ENCODE measurements at regions not wholly inside any gene's neighbourhood (a gene's known extent, or its start where the extent isn't known, plus 50 kb on each side); places are given as distances from the start of the nearest gene placed in this dataset.

DNA sequence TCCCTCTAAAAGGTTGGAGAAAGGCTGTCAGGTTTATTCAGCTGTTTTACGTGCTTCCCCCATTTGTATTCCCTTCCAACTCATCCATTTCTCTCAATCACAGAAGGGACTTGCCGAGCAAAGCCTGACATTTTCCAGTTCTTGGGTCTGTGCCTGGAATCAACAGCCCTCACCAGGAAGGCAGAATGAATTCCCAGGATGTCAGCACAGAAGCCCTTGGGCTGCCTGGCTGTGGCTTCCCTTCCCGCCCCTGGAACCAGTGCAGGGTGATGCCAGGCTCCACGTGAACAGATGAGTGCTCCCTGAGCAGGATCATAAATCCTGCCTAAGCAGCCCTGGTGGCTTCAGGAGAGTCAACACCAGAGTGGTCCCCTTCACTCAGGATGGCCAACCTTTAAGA, 86.1 kb upstream of the CD83 start:
- DNase-seq (ENCODE audit: low read depth), result no peak
- H3K4me3 ChIP-seq (ENCODE audit: low read depth, low read length), result no peak overlapping the region

DNA sequence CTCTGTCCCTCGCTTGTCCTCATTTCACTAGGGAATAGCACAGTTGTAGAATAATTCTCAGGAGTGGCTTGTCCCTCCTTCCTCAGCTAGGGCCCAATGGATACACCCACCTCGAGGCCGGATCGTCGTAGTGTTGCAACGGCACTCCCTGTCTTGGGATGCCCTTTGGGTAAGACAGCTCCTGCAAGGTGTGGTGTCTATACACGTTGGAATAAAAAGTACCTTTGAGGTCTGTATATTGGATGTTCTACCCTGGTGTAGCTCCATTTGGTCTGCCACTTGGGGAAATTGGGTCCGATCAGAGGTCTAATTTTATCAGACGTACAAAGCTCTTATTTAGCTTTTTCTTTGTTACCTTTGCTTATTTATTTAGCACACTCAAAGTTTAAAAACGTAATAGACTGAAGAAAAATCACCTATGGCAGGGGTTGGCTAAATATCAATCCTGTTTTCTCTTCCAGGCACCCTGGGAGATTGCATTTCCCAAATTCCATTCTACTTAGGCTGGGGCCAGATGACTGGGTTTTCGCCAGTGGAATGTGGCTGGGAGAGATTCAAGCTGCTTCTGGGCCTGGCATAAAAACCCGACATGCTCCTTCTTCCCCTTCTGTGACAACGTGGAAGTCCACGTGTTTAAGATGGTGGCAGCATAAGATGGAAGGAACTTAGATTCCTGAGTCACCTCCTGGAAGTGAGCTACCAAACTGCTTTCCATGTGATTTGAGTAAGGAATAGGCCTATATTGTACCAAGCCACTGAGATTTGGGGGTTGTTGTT, 82.3 kb upstream of the CD83 start:
- H3K4me3 ChIP-seq (ENCODE audit: low read depth, low read length), result no peak overlapping the region
- DNase-seq (ENCODE audit: low read depth), result peak; percentile 35

- DNase-seq (ENCODE audit: low read depth), result no peak
- H3K4me3 ChIP-seq (ENCODE audit: low read depth, low read length), result no peak overlapping the region
Measured at GRCh38 chr6:14035874-14036273, 81.7 kb upstream of the CD83 start.

DNA sequence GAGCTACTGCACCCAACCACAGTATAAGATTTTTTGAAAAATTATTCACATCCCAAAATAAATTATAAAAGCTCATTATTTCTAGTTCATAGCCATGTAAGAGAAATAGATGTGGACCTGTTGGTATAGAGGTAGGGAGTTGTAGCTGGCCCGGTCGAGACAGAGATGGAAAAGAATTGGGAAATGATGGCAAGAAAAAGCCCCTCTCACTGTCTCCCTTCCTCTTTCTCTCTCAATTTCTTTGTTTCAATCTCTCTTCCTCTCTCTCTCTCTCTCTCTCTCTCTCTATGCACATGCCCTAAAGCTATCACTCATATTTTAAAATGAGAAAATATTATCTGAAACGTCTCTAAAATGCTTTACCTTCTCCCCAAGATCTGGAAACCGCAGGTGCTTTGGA, 80.7 kb upstream of the CD83 start:
- DNase-seq (ENCODE audit: low read depth), result no peak
- no peak overlapping the region for H3K4me3 ChIP-seq (ENCODE audit: low read depth, low read length)

DNA sequence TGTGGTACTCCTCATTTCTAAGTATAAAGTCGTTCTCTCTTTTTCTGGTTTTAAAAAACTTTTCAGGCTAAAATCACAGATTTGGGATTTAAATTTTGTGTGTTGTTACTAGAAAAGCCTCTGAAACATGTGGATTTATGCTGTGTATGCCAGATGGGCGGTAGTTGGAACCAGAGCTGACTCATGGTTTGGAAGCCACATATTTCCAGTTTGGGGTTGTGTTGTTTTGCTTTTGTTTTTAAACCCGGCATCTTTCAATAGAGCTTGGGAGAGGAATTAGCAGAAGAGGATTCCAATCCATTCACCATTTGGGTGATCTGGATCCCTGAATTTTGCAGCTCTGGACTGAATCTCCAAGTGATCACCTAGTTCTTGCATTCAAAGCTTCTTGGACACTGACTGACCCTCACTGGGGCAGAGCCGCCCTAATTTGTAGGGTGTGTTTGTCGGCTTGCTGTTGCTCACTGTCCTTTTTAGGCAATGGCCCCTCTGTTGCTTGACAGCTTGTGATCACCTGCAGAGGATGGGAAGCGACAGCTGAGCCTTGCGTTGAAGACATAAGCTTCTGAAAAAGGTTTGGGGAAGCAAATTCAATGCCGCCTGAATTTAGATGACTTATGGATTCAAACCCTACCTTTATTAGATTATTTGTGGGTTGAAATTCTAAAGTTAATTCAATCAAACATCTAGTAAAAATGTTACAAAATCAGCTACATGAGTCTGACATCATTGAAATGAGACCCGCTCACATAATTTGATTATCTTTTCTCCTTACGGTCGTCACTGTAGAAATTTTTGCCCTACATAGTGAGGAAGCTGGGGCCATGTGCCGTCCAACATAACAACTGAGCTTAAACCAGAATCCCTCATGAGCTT, 79.9 kb upstream of the CD83 start:
- no peak overlapping the region for H3K4me3 ChIP-seq (ENCODE audit: low read depth, low read length)
- DNase-seq (ENCODE audit: low read depth), result peak; percentile 27

DNA sequence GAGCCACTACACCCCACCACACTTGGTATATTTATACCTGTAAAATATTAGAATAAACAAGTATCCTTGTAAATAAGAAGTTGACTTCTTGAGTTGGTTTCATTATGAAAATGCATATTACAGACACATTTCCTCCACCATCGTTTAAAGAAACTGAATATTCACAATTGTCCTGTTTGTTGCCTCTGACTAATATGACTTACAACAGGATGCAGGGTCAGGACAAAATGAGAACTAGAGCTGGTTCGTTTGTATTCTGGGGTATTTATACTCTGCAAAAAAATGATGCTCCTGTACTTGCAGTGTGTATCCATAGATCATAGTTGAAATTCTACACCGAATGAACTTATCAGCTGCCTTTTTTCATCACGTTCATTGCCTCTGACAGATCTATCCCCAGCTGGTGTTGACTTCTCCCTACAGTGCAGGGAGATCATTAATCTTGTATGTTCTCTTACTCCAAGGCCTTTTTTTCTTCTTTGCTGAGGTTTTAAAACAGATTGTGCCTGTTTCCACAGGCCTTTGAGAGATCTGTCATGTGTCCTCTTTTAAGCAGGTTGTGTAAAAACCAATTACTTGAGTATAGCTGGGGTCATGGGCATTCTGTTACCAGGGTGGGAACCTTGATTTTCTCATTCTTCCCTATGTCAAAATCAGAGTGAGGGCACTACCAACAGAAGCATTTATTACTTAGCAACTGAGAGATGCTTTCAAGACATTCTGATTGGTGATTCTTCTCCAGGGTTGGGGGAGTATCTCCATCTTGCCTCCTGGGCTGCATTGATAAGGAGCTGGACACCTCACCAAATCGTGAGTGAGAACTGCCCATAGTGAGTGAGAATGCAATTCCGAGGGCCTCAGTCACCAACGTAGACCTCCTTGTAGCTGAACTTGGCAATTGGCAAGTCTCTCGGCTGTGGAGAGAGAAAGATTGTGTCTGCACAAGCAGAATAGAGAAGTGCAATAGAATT, 78.8 kb upstream of the CD83 start:
- no peak overlapping the region for H3K4me3 ChIP-seq (ENCODE audit: low read depth, low read length)
- peak; percentile 46 for DNase-seq (ENCODE audit: low read depth)

GRCh38 chr6:14040042-14040441, 77.5 kb upstream of the CD83 start:
- no peak overlapping the region for H3K4me3 ChIP-seq (ENCODE audit: low read depth, low read length)
- no peak for DNase-seq (ENCODE audit: low read depth)

GRCh38 chr6:14046476-14047068, 71.0 kb upstream of the CD83 start:
- H3K4me3 ChIP-seq (ENCODE audit: low read depth, low read length), result no peak overlapping the region
- no peak for DNase-seq (ENCODE audit: low read depth)

GRCh38 chr6:14047151-14047740, 70.3 kb upstream of the CD83 start:
- DNase-seq (ENCODE audit: low read depth), result no peak

DNA sequence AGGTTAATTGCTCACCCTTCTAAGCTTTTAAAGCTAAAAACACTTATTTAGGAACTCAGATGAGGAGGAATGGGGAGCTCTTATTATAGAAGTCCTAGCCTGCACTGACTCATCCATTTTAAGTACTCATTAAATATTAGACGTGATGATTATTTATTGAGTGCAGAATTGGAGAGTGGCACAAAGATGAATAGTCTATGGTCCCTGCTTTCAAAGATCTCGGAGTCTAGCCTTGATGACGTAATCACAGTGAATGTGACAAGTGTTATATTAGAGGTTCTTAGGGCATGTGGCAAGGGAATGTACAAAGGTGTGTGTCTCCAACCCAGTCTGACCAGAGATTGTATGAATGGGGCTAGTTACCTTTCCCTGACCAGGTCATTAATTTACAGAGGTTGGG, 68.7 kb upstream of the CD83 start:
- no peak overlapping the region for H3K4me3 ChIP-seq (ENCODE audit: low read depth, low read length)

More at GRCh38 chr6:14047151-14047740, 70.3 kb upstream of the CD83 start:
- no peak overlapping the region for H3K4me3 ChIP-seq (ENCODE audit: low read depth, low read length)

GRCh38 chr6:14051355-14051754, 66.2 kb upstream of the CD83 start:
- DNase-seq (ENCODE audit: low read depth), result no peak
- H3K4me3 ChIP-seq (ENCODE audit: low read depth, low read length), result no peak overlapping the region

More for the DNA sequence above, 68.7 kb upstream of the CD83 start:
- no peak for DNase-seq (ENCODE audit: low read depth)

DNA sequence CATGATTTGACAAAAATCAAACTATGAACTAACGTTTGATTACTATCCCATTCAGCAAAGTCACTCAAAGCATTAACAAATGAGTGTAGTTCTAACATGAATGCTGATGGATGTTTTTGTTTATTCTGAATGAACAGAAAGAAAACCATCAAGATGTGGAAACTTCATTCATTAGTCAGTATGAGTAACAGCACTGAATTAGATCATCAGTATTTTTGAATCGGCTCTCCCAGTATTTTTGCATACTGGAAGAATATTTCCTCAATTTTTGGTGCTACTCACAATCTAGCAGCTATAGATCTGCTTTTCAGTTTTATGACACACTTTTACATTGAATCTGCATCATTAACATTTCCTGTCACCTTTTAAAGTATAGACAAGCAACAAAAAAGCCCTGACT, 63.8 kb upstream of the CD83 start:
- DNase-seq (ENCODE audit: low read depth), result no peak

DNA sequence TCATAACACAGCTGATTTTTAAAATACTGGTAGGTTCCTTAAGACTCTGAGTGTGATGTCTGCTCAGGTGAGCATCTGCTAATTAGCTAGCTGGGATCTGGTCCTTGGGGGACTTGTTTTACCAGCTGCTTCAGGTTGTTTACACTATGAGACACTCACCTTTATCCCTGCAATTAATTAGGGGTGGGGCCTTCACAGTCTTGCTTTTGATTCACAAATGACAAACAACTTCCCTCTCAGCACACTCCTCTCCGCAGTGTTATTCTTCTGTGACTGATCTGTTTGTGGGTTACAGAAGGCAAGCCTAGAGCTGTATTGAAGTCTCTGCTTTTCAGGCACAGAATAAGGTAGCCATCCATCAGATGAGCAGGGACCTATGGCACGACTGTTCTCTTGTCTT, 62.0 kb upstream of the CD83 start:
- no peak for DNase-seq (ENCODE audit: low read depth)
- no peak overlapping the region for H3K4me3 ChIP-seq (ENCODE audit: low read depth, low read length)

More for the DNA sequence above, 63.8 kb upstream of the CD83 start:
- no peak overlapping the region for H3K4me3 ChIP-seq (ENCODE audit: low read depth, low read length)

DNA sequence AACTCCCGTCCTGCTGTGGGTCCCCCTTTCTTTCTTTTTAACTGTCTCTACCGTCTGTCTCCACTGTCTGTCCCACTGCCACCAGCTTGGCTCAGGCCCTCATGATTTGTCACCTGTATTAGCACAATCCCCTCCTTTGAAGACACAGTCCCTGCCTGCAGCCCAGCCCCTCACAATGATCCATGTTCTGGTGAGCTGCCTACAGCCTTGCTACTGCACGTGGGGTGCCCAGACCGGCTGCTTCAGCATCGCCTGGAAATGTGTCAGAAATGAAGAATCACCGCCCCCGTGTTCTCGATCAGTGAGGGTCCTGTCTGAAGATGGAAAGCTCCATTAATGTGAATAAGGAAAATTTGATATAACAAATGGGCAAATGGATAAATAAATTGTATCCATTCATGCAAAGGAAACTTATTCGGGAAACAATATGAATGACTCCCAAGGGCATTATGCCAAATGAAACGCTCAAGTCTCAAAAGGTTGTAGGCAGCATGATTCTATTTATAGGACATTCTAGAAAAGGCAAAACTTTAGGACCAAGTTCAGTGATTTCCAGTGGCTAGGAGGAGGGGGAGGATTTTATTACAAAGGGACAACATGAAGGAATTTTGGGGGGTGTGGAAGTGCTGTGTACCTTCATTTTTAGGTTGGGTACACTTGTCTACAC, 59.4 kb upstream of the CD83 start:
- H3K4me3 ChIP-seq (ENCODE audit: low read depth, low read length), result no peak overlapping the region
- DNase-seq (ENCODE audit: low read depth), result no peak

DNA sequence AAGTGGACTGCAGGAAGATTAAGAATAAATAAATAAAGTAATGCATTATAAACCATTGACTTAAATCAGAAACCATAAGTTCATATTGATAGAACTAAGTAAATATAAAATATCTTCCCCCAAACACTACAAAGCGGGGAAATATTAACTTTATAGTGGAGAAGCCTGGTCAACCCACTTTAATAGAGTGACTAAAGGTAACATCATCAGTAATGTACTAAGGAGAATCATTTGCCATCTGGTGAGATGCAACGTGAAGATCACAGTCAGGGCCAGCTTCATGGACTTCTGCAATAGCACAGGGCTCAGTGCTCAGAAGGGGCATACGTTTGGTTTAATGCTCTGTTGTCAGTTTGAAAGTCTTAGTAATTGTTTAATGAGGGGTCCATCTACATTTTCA, 58.8 kb upstream of the CD83 start:
- DNase-seq (ENCODE audit: low read depth), result no peak
- no peak overlapping the region for H3K4me3 ChIP-seq (ENCODE audit: low read depth, low read length)

DNA sequence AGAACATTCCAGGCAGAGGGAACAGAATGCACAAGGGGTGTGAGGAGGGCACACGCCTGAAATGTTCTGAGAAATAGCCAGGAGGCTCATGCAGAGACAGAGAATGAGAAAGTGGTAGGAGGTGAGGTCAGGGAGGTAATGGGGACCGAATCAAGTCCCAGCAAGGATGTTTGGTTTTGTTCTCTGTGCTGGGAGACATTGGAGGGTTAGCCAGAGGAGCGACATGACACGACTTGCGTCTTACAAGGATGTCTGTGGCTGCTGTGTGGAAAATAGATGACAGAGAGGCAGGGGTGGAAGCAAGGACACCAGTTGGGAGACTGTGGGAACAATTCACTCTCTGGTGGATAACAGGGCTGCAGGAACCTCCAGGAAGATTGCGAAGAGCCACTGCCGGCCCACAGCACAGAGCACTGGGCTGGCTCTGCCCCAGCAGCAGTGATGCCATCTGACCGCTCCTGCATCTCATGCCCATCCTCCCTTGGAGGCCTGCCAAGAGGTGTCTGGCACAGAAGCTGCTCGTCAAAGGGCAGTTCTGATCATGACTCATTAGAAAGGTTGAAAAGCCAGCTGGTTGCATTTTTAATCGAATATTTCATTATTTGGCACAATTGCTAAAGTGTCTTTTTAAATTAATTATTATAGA, 57.7 kb upstream of the CD83 start:
- H3K4me3 ChIP-seq (ENCODE audit: low read depth, low read length), result no peak overlapping the region
- DNase-seq (ENCODE audit: low read depth), result no peak

DNA sequence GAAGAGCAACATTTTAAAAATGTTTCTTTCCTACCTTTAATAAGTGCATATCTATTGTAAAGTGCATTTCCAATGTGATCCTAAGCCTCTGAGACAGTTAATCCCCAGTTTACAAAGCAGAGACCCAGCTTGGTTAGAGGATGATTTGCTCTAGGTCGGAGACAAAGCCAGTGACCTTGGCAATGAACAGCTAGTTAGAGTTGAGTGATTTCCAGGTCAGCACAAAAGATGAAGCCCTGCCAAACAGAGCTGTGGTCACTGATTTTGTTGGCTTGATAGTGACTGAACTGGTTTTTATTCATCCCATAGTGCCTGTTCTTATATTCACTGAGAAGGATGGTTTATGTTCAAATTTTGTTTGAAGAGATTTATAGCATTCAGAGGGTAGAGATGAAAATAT, 56.6 kb upstream of the CD83 start:
- no peak for DNase-seq (ENCODE audit: low read depth)
- H3K4me3 ChIP-seq (ENCODE audit: low read depth, low read length), result no peak overlapping the region

DNA sequence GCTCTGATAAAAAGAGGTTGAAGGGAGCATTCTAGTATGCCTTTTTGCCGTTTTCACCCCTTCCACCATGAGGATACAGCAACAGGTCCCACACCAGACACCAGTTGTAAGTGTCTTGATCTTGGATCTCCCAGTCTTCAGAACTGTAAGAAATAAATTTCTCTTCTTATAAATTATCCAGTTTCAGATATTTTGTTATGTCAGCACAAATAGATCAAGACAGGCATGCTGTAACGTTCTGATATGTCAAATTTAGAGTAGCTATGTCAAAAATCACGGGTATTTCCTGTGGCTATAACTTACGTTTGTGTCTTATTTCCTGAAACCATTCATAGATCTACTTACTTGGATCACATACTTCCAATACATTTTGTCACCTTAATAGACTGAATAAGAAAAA, 55.9 kb upstream of the CD83 start:
- DNase-seq (ENCODE audit: low read depth), result no peak
- no peak overlapping the region for H3K4me3 ChIP-seq (ENCODE audit: low read depth, low read length)

All from skeletal muscle cell (primary cell).